MCF 10A (cell line): ENCODE measurements at regions not wholly inside any gene's neighbourhood (a gene's known extent, or its start where the extent isn't known, plus 50 kb on each side); places are given as distances from the start of the nearest gene placed in this dataset.

Experiments
- BruUV-seq: library from RNA; stranded (reverse); fragments of 400-500 nt; replicated peaks from 2 replicates; lab custom pipeline; 2021; lab: Mats Ljungman, UMichigan
- CTCF ChIA-PET: fragments of 300-600 bp; sonication (Branson Sonifier 250); formaldehyde crosslinking; extraction: SDS; loops from one replicate; lab custom pipeline; 2021; ENCODE audit warnings: antibody characterized with exemption, inconsistent platforms; lab: Yijun Ruan, JAX
- POLR2A ChIA-PET: fragments of 300-600, 350-650 bp; sonication (Branson Sonifier 250); formaldehyde crosslinking; extraction: SDS; loops from one replicate; lab custom pipeline; 2020; ENCODE audit warnings: antibody characterized with exemption, inconsistent platforms; lab: Yijun Ruan, JAX
- DNase-seq: peaks from one replicate; pipeline ENCODE4 v3.0.0-alpha.2; 2018; ENCODE audit not compliant: unreplicated experiment
- H3K27ac Mint-ChIP-seq: one replicate; pipeline ENCODE4 v1.8.0; 2022; ENCODE audit warnings: mild to moderate bottlenecking, low read depth, mixed read lengths; ENCODE audit not compliant: unreplicated experiment
- H3K27me3 Mint-ChIP-seq: one replicate; pipeline ENCODE4 v1.8.0; 2022; ENCODE audit warnings: mixed read lengths; ENCODE audit not compliant: insufficient read depth, unreplicated experiment
- H3K36me3 Mint-ChIP-seq: one replicate; pipeline ENCODE4 v1.8.0; 2022; ENCODE audit warnings: mild to moderate bottlenecking, moderate library complexity, mixed read lengths; ENCODE audit not compliant: insufficient read depth, unreplicated experiment
- H3K4me1 Mint-ChIP-seq: one replicate; pipeline ENCODE4 v1.8.0; 2022; ENCODE audit warnings: mixed read lengths; ENCODE audit not compliant: insufficient read depth, unreplicated experiment
- H3K4me3 Mint-ChIP-seq: one replicate; pipeline ENCODE4 v1.8.0; 2022; ENCODE audit warnings: mild to moderate bottlenecking, moderate library complexity, mixed read lengths; ENCODE audit not compliant: unreplicated experiment
- H3K9me3 Mint-ChIP-seq: one replicate; pipeline ENCODE4 v1.8.0; 2022; ENCODE audit warnings: mixed read lengths; ENCODE audit not compliant: unreplicated experiment
- CTCF ChIP-seq: fragments of 200-600 bp; IDR thresholded peaks from one replicate; pipeline ENCODE4 v1.8.0; 2022; ENCODE audit warnings: antibody characterized with exemption, mild to moderate bottlenecking; ENCODE audit not compliant: unreplicated experiment
- intact Hi-C: fragments of 100-400 bp; cut with micrococcal nuclease; formaldehyde crosslinking; loops from 2 replicates; pipeline ENCODE4 v1.14.1; 2022

DNA sequence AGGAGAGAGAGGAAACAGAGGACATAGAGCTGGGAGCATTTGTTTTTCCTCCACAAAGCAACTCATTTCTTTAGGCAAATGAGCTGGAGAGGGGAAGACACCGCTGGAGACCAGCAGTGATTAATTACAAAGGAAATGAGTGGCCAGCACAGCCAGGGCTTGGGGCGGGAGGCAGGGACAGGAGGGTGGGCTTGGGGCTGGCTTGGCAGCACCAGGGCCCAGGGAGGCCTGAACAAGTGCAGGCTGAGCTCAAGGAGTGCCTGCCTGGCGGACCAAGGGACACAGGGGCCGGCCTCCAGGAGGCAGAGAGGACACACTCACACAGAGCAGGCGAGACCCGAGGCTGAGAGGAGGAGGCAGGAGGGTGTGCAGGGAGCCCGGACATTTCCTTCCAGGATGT is 149.0 kb upstream of the UNC5B start:
- no TSS peak for BruUV-seq
- no peak for DNase-seq
- Mint-ChIP-seq H3K27me3 (peaks cover 33% of the 10 kb centered on the region), H3K9me3 (no peaks in the 10 kb centered on the region), H3K27ac (no peak overlapping the region), H3K4me3 (no peak overlapping the region), H3K4me1 (no peaks in the 10 kb centered on the region), H3K36me3 (no peaks in the 10 kb centered on the region)
- intact Hi-C loops, result no loop called here
- ChIA-PET POLR2A (no interaction called here), CTCF (interaction anchor here (0.6 kb wide), 1 partner anchor 644 kb away, joined by 3 read pairs; no protein-coding TSS in a partner anchor)
- TF ChIP-seq CTCF, result no peak

DNA sequence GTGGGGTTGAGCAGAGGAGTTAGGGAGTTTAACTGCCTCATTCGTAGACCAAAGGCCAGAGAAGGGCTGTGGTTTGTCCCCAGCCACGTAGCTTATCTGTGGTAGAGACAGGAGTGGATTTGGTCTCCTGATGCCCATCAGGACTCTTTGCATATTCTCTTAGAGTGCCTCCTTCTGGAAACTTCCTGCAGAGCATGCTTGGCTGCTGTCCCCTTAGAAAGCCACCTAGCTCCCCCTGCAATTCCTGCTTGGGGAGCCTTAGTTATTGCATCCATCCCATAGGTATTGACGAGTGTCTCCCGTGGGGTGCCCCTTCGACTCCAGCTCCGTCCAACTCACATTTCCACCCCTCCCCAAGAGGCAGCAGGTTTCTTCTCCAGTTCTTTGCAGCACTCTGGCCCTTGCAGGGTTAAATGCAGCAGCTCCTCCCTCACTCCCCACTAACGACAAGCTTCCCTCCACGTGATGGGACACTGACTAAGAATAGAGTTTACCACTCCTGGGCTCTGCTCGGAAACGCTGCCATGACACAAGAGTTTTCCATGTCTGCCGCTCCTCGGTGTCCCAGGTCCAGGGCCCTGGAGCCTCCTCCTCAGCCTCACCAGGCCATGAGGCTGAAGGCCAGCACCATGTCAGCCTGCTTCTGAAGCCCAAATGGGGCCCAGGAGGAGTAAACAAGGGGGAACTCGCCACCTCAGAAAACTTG is 147.8 kb upstream of the UNC5B start:
- H3K4me3 Mint-ChIP-seq, result no peak overlapping the region
- no peaks in the 10 kb centered on the region for H3K9me3 Mint-ChIP-seq
- POLR2A ChIA-PET, result interaction anchor here (0.7 kb wide), 1 partner anchor 10 kb away, joined by 3 read pairs; no protein-coding TSS in a partner anchor
- no peak overlapping the region for H3K27ac Mint-ChIP-seq
- H3K36me3 Mint-ChIP-seq, result no peaks in the 10 kb centered on the region
- H3K27me3 Mint-ChIP-seq, result peaks cover 33% of the 10 kb centered on the region
- no peaks in the 10 kb centered on the region for H3K4me1 Mint-ChIP-seq
- intact Hi-C loops, result no loop called here
- no peak for TF ChIP-seq CTCF
- DNase-seq, result no peak
- CTCF ChIA-PET, result interaction anchor here (0.6 kb wide), 1 partner anchor 64 kb away, joined by 3 read pairs; no protein-coding TSS in a partner anchor
- no TSS peak for BruUV-seq

GRCh38 chr10:71065659-71066058 is 146.7 kb upstream of the UNC5B start:
- POLR2A ChIA-PET, result interaction anchor here (0.7 kb wide), 1 partner anchor 1296 kb away, joined by 3 read pairs; no protein-coding TSS in a partner anchor
- no peaks in the 10 kb centered on the region for H3K4me1 Mint-ChIP-seq
- H3K27me3 Mint-ChIP-seq, result peaks cover 24% of the 10 kb centered on the region
- TF ChIP-seq CTCF, result no peak
- BruUV-seq, result no TSS peak
- H3K36me3 Mint-ChIP-seq, result no peaks in the 10 kb centered on the region
- CTCF ChIA-PET, result interaction anchor here (0.6 kb wide), 1 partner anchor 63 kb away, joined by 3 read pairs; no protein-coding TSS in a partner anchor
- H3K4me3 Mint-ChIP-seq, result no peak overlapping the region
- no peak overlapping the region for H3K27ac Mint-ChIP-seq
- H3K9me3 Mint-ChIP-seq, result no peaks in the 10 kb centered on the region
- no peak for DNase-seq
- intact Hi-C loops, result no loop called here

- no TSS peak for BruUV-seq
- H3K4me3 Mint-ChIP-seq, result no peak overlapping the region
- H3K27me3 Mint-ChIP-seq, result peaks cover 22% of the 10 kb centered on the region
- intact Hi-C loops, result no loop called here
- TF ChIP-seq CTCF, result no peak
- ChIA-PET POLR2A (interaction anchor here (0.6 kb wide), 1 partner anchor 9 kb away, joined by 3 read pairs; no protein-coding TSS in a partner anchor), CTCF (interaction anchor here (0.6 to 1.0 kb wide), 3 partner anchors 119 to 427 kb away, joined by 3 read pairs; no protein-coding TSS in a partner anchor)
- DNase-seq, result no peak
- no peak overlapping the region for H3K27ac Mint-ChIP-seq
- no peaks in the 10 kb centered on the region for H3K4me1 Mint-ChIP-seq
- H3K36me3 Mint-ChIP-seq, result no peaks in the 10 kb centered on the region
- no peaks in the 10 kb centered on the region for H3K9me3 Mint-ChIP-seq
Observed at GRCh38 chr10:71066600-71066999, 145.8 kb upstream of the UNC5B start.
